HepG2 (cell line): ENCODE measurements at regions not wholly inside any gene's neighbourhood (a gene's known extent, or its start where the extent isn't known, plus 50 kb on each side); places are given as distances from the start of the nearest gene placed in this dataset.
A peak's percentile ranks its signal among the peaks of the same experiment; 100 is the strongest.

Experiments
- ATAC-seq: fragments of 200-7000 bp; cut with Tn5 transposase; 3 replicates; pipeline ENCODE4 v1.9.1; 2020; ENCODE audit warnings: mild to moderate bottlenecking, moderate library complexity
- BruUV-seq: library from RNA; stranded (reverse); fragments of 400-500 nt; replicated peaks from 2 replicates; lab custom pipeline; 2021; lab: Mats Ljungman, UMichigan
- CTCF ChIA-PET: fragments of 300-600 bp; formaldehyde crosslinking; extraction: SDS; loops from one replicate; lab custom pipeline; 2021; ENCODE audit warnings: low total read pairs, inconsistent platforms, low intra/inter-chr PET ratio; lab: Yijun Ruan, JAX
- POLR2A ChIA-PET: fragments of 350-600 bp; sonication (Branson Sonifier 250); formaldehyde crosslinking; loops from one replicate; lab custom pipeline; 2020; ENCODE audit warnings: antibody characterized with exemption, inconsistent platforms; lab: Yijun Ruan, JAX
- DNase-seq: peaks from one replicate; pipeline ENCODE4 v3.0.0-alpha.2; 2015; ENCODE audit warnings: low spot score
- FAIRE-seq: peaks from 3 replicates; lab custom pipeline; 2011; peaks lifted over from hg19 to GRCh38; lab: Jason Lieb, UNC
- H2AFZ ChIP-seq: one replicate; pipeline ENCODE4 v1.6.1; 2011; ENCODE audit warnings: low read length, inconsistent platforms
- H3K27ac ChIP-seq: fragments of 300-600 bp; 3 replicates; pipeline ENCODE4 v1.8.0; 2011; ENCODE audit warnings: mixed run types, mild to moderate bottlenecking, mixed read lengths, low read length, inconsistent platforms; ENCODE audit not compliant: insufficient read depth; ENCODE audit errors: extremely low read length
- H3K27me3 ChIP-seq, 2 experiments: fragments of 200-600 bp in 1 of 2; 2 replicates in 1 of 2; 3 replicates in 1 of 2; pipeline versions ENCODE4 v1.6.0 to v1.8.0; 2011; ENCODE audit warnings: low read length in 2 of 2, mild to moderate bottlenecking in 2 of 2, moderate library complexity in 2 of 2, inconsistent platforms in 1 of 2; ENCODE audit not compliant: insufficient read depth in 2 of 2, control insufficient read depth in 1 of 2
- H3K36me3 ChIP-seq, 2 experiments: fragments of 200-600 bp in 1 of 2; replicated peaks in 1 of 2; 2 replicates in 1 of 2; 3 replicates in 1 of 2; pipeline versions ENCODE4 v1.5.1 to v1.8.0; 2011; ENCODE audit warnings: low read length in 2 of 2, inconsistent platforms in 1 of 2; ENCODE audit not compliant: insufficient read depth in 2 of 2, control insufficient read depth in 1 of 2
- H3K4me1 ChIP-seq: 2 replicates; pipeline ENCODE4 v1.5.1; 2012; ENCODE audit warnings: low read length, inconsistent platforms; ENCODE audit not compliant: insufficient read depth
- H3K4me2 ChIP-seq: 2 replicates; pipeline ENCODE4 v1.6.0; 2011; ENCODE audit warnings: low read depth, low read length, inconsistent platforms
- H3K4me3 ChIP-seq, 3 experiments: fragments of 200-600 bp in 1 of 3; sonication (generic), shearing (Covaris generic) in 1 of 3; replicated peaks in 1 of 3; 2 replicates each; pipeline ENCODE4 v1.5.1; 2011 to 2016; ENCODE audit warnings: low read length in 3 of 3, inconsistent platforms in 2 of 3, low read depth in 2 of 3, mild to moderate bottlenecking in 2 of 3, control low read depth in 1 of 3, mixed read lengths in 1 of 3; ENCODE audit not compliant: insufficient read depth in 1 of 3
- H3K79me2 ChIP-seq: one replicate; pipeline ENCODE4 v1.6.1; 2011; ENCODE audit warnings: low read length, inconsistent platforms; ENCODE audit not compliant: insufficient read depth
- H3K9ac ChIP-seq: 2 replicates; pipeline ENCODE4 v1.6.0; 2011; ENCODE audit warnings: mild to moderate bottlenecking, low read depth, low read length, inconsistent platforms; ENCODE audit not compliant: insufficient read depth
- H3K9me3 ChIP-seq: 2 replicates; pipeline ENCODE4 v1.5.1; 2012; ENCODE audit warnings: mild to moderate bottlenecking, low read length
- H4K20me1 ChIP-seq: 2 replicates; pipeline ENCODE4 v1.6.0; 2011; ENCODE audit warnings: inconsistent platforms, mild to moderate bottlenecking, low read length, moderate library complexity; ENCODE audit not compliant: insufficient read depth
- ATF7 ChIP-seq, 2 experiments: fragments of 450-650 bp in 1 of 2; sonication (generic) in 1 of 2; formaldehyde crosslinking in 1 of 2; IDR thresholded peaks; 2 replicates each; pipeline versions ENCODE4 v1.4.0 to v1.6.1; 2016 to 2020; ENCODE audit warnings: antibody characterized with exemption in 1 of 2, mild to moderate bottlenecking in 1 of 2, missing genetic modification reagents in 1 of 2
- FOXM1 ChIP-seq: sonication (generic); formaldehyde crosslinking; IDR thresholded peaks from 2 replicates; pipeline ENCODE4 v1.5.0; 2020; ENCODE audit warnings: missing genetic modification reagents
- HNRNPUL1 ChIP-seq: fragments of 200-400 bp; formaldehyde crosslinking; IDR thresholded peaks from 2 replicates; pipeline ENCODE4 v1.6.1; 2017; ENCODE audit warnings: low read depth, mild to moderate bottlenecking, low read length, moderate library complexity
- ISL2 ChIP-seq: sonication (generic); formaldehyde crosslinking; IDR thresholded peaks from 2 replicates; pipeline ENCODE4 v1.5.0; 2020; ENCODE audit warnings: missing genetic modification reagents
- MAF1 ChIP-seq: sonication (generic); formaldehyde crosslinking; IDR thresholded peaks from 2 replicates; pipeline ENCODE4 v1.5.0; 2020; ENCODE audit warnings: missing genetic modification reagents, borderline replicate concordance
- NONO ChIP-seq, 2 experiments: fragments of 450-650 bp in 1 of 2; sonication (generic) in 1 of 2; formaldehyde crosslinking in 1 of 2; IDR thresholded peaks in 1 of 2; conservative IDR thresholded peaks in 1 of 2; 2 replicates each; pipeline versions ENCODE4 v1.6.1 to v1.8.0; 2017 to 2022; ENCODE audit warnings: mild to moderate bottlenecking in 1 of 2, missing genetic modification reagents in 1 of 2, moderate library complexity in 1 of 2
- PTBP1 ChIP-seq: fragments of 200-400 bp; formaldehyde crosslinking; IDR thresholded peaks from 2 replicates; pipeline ENCODE4 v1.6.1; 2018; ENCODE audit warnings: low read length, low read depth; ENCODE audit not compliant: poor library complexity, severe bottlenecking
- SMAD1 ChIP-seq: sonication (generic); formaldehyde crosslinking; IDR thresholded peaks from 2 replicates; pipeline ENCODE4 v1.4.0; 2020; ENCODE audit warnings: missing genetic modification reagents, low read depth, mild to moderate bottlenecking, borderline replicate concordance
- ZNF224 ChIP-seq: sonication (generic); formaldehyde crosslinking; IDR thresholded peaks from 2 replicates; pipeline ENCODE4 v1.5.0; 2020; ENCODE audit warnings: mild to moderate bottlenecking, missing genetic modification reagents
- ZNF292 ChIP-seq: sonication (generic); formaldehyde crosslinking; IDR thresholded peaks from 2 replicates; pipeline ENCODE4 v1.8.1; 2022; ENCODE audit warnings: mild to moderate bottlenecking, low read depth, missing genetic modification reagents, borderline replicate concordance
- ZNF615 ChIP-seq: sonication (generic); formaldehyde crosslinking; IDR thresholded peaks from 2 replicates; pipeline ENCODE4 v1.5.0; 2020; ENCODE audit warnings: mild to moderate bottlenecking, missing genetic modification reagents, borderline replicate concordance
- ZNF616 ChIP-seq: sonication (generic); formaldehyde crosslinking; IDR thresholded peaks from 2 replicates; pipeline ENCODE4 v1.5.0; 2020; ENCODE audit warnings: low read depth, mild to moderate bottlenecking, missing genetic modification reagents
- ZNF619 ChIP-seq: sonication (generic); formaldehyde crosslinking; IDR thresholded peaks from 2 replicates; pipeline ENCODE4 v1.4.0; 2020; ENCODE audit warnings: mild to moderate bottlenecking, missing genetic modification reagents
- ZNF713 ChIP-seq: sonication (generic); formaldehyde crosslinking; IDR thresholded peaks from 2 replicates; pipeline ENCODE4 v1.4.0; 2020; ENCODE audit warnings: mild to moderate bottlenecking, missing genetic modification reagents
- WGBS: methylation state at CpG from one replicate; pipeline ENCODE4 v1.1.6; 2017; ENCODE audit warnings: low lambda C conversion rate; 5-methylcytosine and 5-hydroxymethylcytosine counted together
- in situ Hi-C: cut with HindIII; loops from 2 replicates; pipeline ENCODE4 v1.10.0; 2017; ENCODE audit warnings: low pct_unique_long_range_greater_than_20kb; ENCODE audit not compliant: extremely low pct_ligation_motif_present
- intact Hi-C: fragments of 100-400 bp; cut with micrococcal nuclease; formaldehyde crosslinking; loops from one replicate; pipeline ENCODE4 v1.10.0; 2022; ENCODE audit not compliant: unreplicated experiment
- TF ChIP-seq, protein P1 (sequence below): sonication (generic); formaldehyde crosslinking; IDR thresholded peaks from 2 replicates; pipeline ENCODE4 v1.5.1; 2020; ENCODE audit warnings: mild to moderate bottlenecking, missing genetic modification reagents, borderline replicate concordance
- TF ChIP-seq, protein P2 (sequence below): sonication (generic); formaldehyde crosslinking; IDR thresholded peaks from 2 replicates; pipeline ENCODE4 v1.5.0; 2020; ENCODE audit warnings: mild to moderate bottlenecking, missing genetic modification reagents
- TF ChIP-seq, protein P3 (sequence below): sonication (generic); formaldehyde crosslinking; IDR thresholded peaks from 2 replicates; pipeline ENCODE4 v1.4.0; 2020; ENCODE audit warnings: mild to moderate bottlenecking, missing genetic modification reagents
- TF ChIP-seq, protein P4 (sequence below): sonication (generic); formaldehyde crosslinking; IDR thresholded peaks from 2 replicates; pipeline ENCODE4 v1.8.0; 2022; ENCODE audit warnings: mild to moderate bottlenecking, missing genetic modification reagents; ENCODE audit not compliant: insufficient replicate concordance

DNA sequence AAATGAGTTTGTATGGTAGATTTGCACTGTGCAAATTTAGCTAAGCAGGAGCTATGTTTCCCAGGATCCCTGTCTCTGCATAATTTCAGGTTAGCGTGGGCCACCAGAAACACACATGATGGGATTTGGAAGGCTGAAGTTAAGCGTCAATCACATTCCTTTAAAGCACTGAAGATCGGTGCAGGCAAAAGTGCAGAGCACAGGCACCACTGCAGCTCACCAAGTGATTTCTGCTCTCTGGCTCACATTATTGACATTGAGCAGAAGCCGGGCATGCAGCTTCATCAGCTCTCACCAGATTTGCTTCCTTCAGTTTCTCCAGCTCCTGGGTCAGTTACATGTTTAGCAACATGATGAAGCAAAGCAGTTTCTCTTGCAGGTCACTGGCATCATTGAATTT lies 256.4 kb upstream of the TGFBR2 start:
- Histone ChIP-seq H3K36me3 (no peaks in the 10 kb centered on the region), H3K79me2 (no peaks in the 10 kb centered on the region), H3K4me2 (peak overlapping the region; percentile 64), H3K9me3 (no peaks in the 10 kb centered on the region), H2AFZ (no peak overlapping the region), H3K4me1 (peaks cover 86% of the 10 kb centered on the region), H4K20me1 (no peaks in the 10 kb centered on the region), H3K4me3 (peak overlapping the region in 1 of 3 experiments; percentile 20; a peak in 1 of 6 replicates), H3K27ac (peak overlapping the region; percentile 64), H3K9ac (peak overlapping the region; percentile 54), H3K27me3 (no peaks in the 10 kb centered on the region)
- intact Hi-C loops, result no loop called here
- POLR2A ChIA-PET, result interaction anchor here (1.0 to 3.4 kb wide), 5 partner anchors 90 to 257 kb away, joined by 3 to 30 read pairs (median 5); partner anchors contain the start of gene TGFBR2
- WGBS, result 19% methylated on average over 3 of the region's 4 CpGs
- BruUV-seq, result no TSS peak
- peak; percentile 38 for DNase-seq
- ATAC-seq, result peak; percentile 78
- CTCF ChIA-PET, result no interaction called here
- no peak for FAIRE-seq
- in situ Hi-C loops, result no loop called here
- no peak for TF ChIP-seq ZNF713 (CRISPR knock-in tag)
- TF ChIP-seq SMAD1, result no peak
- TF ChIP-seq ZNF224 (CRISPR knock-in tag), result no peak
- no peak for TF ChIP-seq FOXM1
- TF ChIP-seq ZNF616 (CRISPR knock-in tag), result no peak
- no peak for TF ChIP-seq ZNF615
- TF ChIP-seq ATF7 (IDR thresholded peaks at IDR 0.05), result no peak
- no peak for TF ChIP-seq ATF7 (CRISPR knock-in tag; IDR thresholded peaks at IDR 0.05)
- no peak for TF ChIP-seq PTBP1
- no peak for TF ChIP-seq ZNF619
- TF ChIP-seq MAF1 (CRISPR knock-in tag), result no peak
- no peak for TF ChIP-seq ISL2 (CRISPR knock-in tag)
- TF ChIP-seq, protein P1, sequence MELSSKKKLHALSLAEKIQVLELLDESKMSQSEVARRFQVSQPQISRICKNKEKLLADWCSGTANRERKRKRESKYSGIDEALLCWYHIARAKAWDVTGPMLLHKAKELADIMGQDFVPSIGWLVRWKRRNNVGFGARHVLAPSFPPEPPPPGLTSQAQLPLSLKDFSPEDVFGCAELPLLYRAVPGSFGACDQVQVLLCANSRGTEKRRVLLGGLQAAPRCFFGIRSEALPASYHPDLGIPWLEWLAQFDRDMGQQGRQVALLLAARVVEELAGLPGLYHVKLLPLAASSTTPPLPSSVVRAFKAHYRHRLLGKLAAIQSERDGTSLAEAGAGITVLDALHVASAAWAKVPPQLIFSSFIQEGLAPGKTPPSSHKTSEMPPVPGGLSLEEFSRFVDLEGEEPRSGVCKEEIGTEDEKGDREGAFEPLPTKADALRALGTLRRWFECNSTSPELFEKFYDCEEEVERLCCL (CRISPR knock-in tag), result no peak
- no peak for TF ChIP-seq HNRNPUL1
- peak; percentile 68 for TF ChIP-seq ZNF292 (CRISPR knock-in tag)
- TF ChIP-seq, protein P2, sequence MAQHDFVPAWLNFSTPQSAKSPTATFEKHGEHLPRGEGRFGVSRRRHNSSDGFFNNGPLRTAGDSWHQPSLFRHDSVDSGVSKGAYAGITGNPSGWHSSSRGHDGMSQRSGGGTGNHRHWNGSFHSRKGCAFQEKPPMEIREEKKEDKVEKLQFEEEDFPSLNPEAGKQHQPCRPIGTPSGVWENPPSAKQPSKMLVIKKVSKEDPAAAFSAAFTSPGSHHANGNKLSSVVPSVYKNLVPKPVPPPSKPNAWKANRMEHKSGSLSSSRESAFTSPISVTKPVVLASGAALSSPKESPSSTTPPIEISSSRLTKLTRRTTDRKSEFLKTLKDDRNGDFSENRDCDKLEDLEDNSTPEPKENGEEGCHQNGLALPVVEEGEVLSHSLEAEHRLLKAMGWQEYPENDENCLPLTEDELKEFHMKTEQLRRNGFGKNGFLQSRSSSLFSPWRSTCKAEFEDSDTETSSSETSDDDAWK, result no peak
- TF ChIP-seq, protein P3, sequence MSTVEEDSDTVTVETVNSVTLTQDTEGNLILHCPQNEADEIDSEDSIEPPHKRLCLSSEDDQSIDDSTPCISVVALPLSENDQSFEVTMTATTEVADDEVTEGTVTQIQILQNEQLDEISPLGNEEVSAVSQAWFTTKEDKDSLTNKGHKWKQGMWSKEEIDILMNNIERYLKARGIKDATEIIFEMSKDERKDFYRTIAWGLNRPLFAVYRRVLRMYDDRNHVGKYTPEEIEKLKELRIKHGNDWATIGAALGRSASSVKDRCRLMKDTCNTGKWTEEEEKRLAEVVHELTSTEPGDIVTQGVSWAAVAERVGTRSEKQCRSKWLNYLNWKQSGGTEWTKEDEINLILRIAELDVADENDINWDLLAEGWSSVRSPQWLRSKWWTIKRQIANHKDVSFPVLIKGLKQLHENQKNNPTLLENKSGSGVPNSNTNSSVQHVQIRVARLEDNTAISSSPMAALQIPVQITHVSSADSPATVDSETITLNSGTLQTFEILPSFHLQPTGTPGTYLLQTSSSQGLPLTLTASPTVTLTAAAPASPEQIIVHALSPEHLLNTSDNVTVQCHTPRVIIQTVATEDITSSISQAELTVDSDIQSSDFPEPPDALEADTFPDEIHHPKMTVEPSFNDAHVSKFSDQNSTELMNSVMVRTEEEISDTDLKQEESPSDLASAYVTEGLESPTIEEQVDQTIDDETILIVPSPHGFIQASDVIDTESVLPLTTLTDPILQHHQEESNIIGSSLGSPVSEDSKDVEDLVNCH, result no peak
- TF ChIP-seq, protein P4, sequence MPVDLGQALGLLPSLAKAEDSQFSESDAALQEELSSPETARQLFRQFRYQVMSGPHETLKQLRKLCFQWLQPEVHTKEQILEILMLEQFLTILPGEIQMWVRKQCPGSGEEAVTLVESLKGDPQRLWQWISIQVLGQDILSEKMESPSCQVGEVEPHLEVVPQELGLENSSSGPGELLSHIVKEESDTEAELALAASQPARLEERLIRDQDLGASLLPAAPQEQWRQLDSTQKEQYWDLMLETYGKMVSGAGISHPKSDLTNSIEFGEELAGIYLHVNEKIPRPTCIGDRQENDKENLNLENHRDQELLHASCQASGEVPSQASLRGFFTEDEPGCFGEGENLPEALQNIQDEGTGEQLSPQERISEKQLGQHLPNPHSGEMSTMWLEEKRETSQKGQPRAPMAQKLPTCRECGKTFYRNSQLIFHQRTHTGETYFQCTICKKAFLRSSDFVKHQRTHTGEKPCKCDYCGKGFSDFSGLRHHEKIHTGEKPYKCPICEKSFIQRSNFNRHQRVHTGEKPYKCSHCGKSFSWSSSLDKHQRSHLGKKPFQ (CRISPR knock-in tag), result no peak
- TF ChIP-seq NONO (IDR thresholded peaks at IDR 0.05), result no peak
- no peak for TF ChIP-seq NONO (CRISPR knock-in tag; conservative IDR thresholded peaks at IDR 0.05)
